NT2/D1 (cell line): ENCODE measurements at regions not wholly inside any gene's neighbourhood (a gene's known extent, or its start where the extent isn't known, plus 50 kb on each side); places are given as distances from the start of the nearest gene placed in this dataset.

Source experiments
- SUZ12 ChIP-seq: IDR thresholded peaks from 2 replicates; pipeline ENCODE4 v1.6.1; 2011; ENCODE audit not compliant: insufficient read length, insufficient read depth; ENCODE audit errors: extremely low read depth
- ZNF274 ChIP-seq: IDR thresholded peaks from 2 replicates; pipeline ENCODE4 v1.6.1; 2011; ENCODE audit warnings: mild to moderate bottlenecking, low read depth, low read length

GRCh38 chr12:90794212-90794611 lies 160.8 kb downstream of the CCER1 start:
- no peak for TF ChIP-seq SUZ12
- no peak for TF ChIP-seq ZNF274
